Progenitor cell of endocrine pancreas (in vitro differentiated cells): ENCODE measurements at regions not wholly inside any gene's neighbourhood (a gene's known extent, or its start where the extent isn't known, plus 50 kb on each side); places are given as distances from the start of the nearest gene placed in this dataset.
"Not testable (repeated sequence)": the region's sequence is repeated elsewhere in the genome, so short reads cannot be mapped to it uniquely, and the experiment has no call there.

ENCODE experiments used
- DNase-seq: peaks from one replicate; pipeline ENCODE4 v3.0.0; 2021; ENCODE audit warnings: low spot score; ENCODE audit not compliant: unreplicated experiment
- H3K27ac Mint-ChIP-seq: 2 replicates; pipeline ENCODE4 v1.8.0; 2021; ENCODE audit warnings: mild to moderate bottlenecking, moderate library complexity, mixed read lengths
- H3K27me3 Mint-ChIP-seq: 2 replicates; pipeline ENCODE4 v1.8.0; 2021; ENCODE audit warnings: mixed read lengths
- H3K36me3 Mint-ChIP-seq: 2 replicates; pipeline ENCODE4 v1.8.0; 2022; ENCODE audit warnings: mixed read lengths; ENCODE audit not compliant: insufficient read depth
- H3K4me1 Mint-ChIP-seq: 2 replicates; pipeline ENCODE4 v1.8.0; 2021; ENCODE audit warnings: low read depth, mixed read lengths
- H3K4me3 Mint-ChIP-seq: 2 replicates; pipeline ENCODE4 v1.8.0; 2021; ENCODE audit warnings: low read depth, mild to moderate bottlenecking, moderate library complexity, mixed read lengths
- H3K9me3 Mint-ChIP-seq: 2 replicates; pipeline ENCODE4 v1.8.0; 2021; ENCODE audit warnings: low read depth, mixed read lengths
- TF ChIP-seq, protein P1 (sequence below): fragments of 200-600 bp; sonication (generic); IDR thresholded peaks from one replicate; pipeline ENCODE4 v1.5.0; 2021; ENCODE audit warnings: antibody characterized with exemption, mild to moderate bottlenecking; ENCODE audit not compliant: unreplicated experiment

DNA sequence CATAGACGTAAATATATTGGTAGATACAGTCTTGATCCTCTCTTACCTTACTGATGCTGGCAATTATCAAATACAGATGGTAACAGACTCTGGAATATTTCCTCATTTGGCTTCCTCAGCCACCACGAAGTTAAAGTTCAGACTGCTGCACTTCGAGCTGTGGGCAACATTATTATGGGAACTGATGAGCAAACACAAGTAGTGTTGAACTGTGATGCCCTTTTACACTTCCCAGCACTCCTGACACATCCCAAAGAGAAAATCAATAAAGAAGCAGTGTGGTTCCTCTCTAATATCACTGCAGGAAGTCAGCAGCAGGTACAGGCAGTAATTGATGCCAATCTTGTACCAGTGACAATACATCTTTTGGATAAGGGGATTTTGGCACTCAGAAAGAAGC, 162.7 kb upstream of the NT5E start:
- TF ChIP-seq, protein P1, sequence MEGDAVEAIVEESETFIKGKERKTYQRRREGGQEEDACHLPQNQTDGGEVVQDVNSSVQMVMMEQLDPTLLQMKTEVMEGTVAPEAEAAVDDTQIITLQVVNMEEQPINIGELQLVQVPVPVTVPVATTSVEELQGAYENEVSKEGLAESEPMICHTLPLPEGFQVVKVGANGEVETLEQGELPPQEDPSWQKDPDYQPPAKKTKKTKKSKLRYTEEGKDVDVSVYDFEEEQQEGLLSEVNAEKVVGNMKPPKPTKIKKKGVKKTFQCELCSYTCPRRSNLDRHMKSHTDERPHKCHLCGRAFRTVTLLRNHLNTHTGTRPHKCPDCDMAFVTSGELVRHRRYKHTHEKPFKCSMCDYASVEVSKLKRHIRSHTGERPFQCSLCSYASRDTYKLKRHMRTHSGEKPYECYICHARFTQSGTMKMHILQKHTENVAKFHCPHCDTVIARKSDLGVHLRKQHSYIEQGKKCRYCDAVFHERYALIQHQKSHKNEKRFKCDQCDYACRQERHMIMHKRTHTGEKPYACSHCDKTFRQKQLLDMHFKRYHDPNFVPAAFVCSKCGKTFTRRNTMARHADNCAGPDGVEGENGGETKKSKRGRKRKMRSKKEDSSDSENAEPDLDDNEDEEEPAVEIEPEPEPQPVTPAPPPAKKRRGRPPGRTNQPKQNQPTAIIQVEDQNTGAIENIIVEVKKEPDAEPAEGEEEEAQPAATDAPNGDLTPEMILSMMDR: no peak
- peaks cover 3% of the 10 kb centered on the region for H3K4me1 Mint-ChIP-seq
- no peaks in the 10 kb centered on the region for H3K36me3 Mint-ChIP-seq
- DNase-seq: no peak
- no peak overlapping the region for H3K27ac Mint-ChIP-seq
- H3K9me3 Mint-ChIP-seq: no peaks in the 10 kb centered on the region
- no peaks in the 10 kb centered on the region for H3K27me3 Mint-ChIP-seq
- H3K4me3 Mint-ChIP-seq: no peak overlapping the region

DNA sequence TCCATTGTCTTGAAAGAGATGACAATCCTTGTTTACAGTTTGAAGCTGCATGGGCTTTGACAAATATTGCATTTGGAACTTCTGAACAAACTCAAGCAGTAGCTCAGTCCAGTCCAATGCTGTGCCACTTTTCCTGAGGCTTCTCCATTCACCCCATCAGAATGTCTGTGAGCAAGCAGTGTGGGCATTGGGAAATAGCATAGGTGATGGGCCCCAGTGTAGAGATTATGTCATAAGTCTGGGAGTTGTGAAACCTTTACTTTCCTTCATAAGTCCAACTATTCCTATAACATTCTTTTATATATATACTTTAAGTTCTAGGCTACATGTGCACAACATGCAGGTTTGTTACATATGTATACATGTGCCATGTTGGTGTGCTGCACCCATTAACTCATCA, 163.4 kb upstream of the NT5E start:
- not testable (repeated sequence) for H3K27ac Mint-ChIP-seq, H3K36me3 Mint-ChIP-seq, H3K9me3 Mint-ChIP-seq, H3K4me1 Mint-ChIP-seq, H3K27me3 Mint-ChIP-seq, DNase-seq, H3K4me3 Mint-ChIP-seq

DNA sequence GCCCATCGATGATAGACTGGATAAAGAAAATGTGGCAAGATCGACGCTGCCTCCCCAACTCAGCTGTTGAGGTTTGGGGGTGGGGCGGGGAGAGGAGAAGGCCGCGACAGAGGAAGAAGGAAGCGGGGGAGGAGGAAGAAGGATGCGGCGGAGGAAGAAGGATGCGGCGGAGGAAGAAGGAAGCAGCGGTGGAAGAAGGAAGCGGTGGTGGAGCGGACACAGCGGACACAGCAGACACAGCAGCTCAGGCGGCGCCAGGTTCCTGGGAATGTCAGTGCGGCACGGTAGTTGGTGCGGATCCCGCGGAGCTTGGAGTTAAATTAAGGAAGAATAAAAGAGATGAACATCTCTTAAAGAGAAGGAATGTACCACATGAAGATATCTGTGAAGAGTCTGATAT, 163.9 kb upstream of the NT5E start:
- no peaks in the 10 kb centered on the region for H3K36me3 Mint-ChIP-seq
- TF ChIP-seq, protein P1: no peak

DNA sequence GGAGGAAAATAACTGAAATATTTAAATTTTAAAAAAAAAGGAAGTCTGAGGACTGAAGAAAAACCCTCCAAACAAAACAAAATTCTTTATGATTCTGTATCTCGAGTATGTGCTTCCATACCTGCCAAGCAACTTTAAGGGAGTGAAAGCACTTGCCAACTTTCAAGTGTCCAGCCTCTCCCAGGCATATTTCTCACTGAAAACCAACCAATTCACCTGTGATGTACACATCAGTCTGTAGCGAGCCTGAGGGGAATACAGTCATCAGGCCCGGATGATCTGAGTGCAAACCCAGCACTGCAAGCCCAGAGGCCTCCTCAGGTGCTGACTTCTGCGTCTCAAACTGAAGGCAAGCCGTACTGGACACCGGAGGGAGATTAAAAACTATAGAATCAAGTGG, 164.8 kb upstream of the NT5E start:
- Mint-ChIP-seq H3K4me1 (no peaks in the 10 kb centered on the region), H3K4me3 (no peak overlapping the region), H3K36me3 (no peaks in the 10 kb centered on the region), H3K9me3 (no peaks in the 10 kb centered on the region), H3K27me3 (no peaks in the 10 kb centered on the region), H3K27ac (no peak overlapping the region)
- DNase-seq: no peak
- TF ChIP-seq, protein P1: no peak

More for the DNA sequence above, 163.9 kb upstream of the NT5E start:
- H3K27ac Mint-ChIP-seq: no peak overlapping the region
- H3K4me3 Mint-ChIP-seq: no peak overlapping the region
- H3K27me3 Mint-ChIP-seq: no peaks in the 10 kb centered on the region
- no peaks in the 10 kb centered on the region for H3K4me1 Mint-ChIP-seq
- H3K9me3 Mint-ChIP-seq: no peaks in the 10 kb centered on the region
- no peak for DNase-seq

DNA sequence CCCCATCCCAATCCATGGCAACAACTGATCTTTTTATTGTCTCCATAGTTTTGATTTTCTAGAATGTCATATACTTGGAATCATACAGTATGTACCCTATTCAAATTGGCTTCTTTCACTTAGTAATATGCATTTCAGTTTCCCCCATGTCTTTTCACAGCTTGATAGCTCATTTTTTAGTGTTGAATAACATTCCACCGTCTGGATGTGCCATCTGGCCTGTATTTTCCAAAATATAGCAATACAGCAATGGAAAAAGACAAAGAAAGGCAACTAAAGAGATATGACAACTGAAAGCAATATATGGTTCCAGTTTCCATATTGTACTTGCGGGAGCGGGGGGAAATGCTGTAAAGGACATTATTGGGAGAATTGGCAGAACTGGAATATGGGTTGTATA, 166.4 kb upstream of the NT5E start:
- Mint-ChIP-seq H3K4me1 (no peaks in the 10 kb centered on the region), H3K36me3 (no peaks in the 10 kb centered on the region), H3K4me3 (no peak overlapping the region), H3K27ac (no peak overlapping the region), H3K27me3 (no peaks in the 10 kb centered on the region), H3K9me3 (no peaks in the 10 kb centered on the region)
- no peak for DNase-seq
- TF ChIP-seq, protein P1: no peak

DNA sequence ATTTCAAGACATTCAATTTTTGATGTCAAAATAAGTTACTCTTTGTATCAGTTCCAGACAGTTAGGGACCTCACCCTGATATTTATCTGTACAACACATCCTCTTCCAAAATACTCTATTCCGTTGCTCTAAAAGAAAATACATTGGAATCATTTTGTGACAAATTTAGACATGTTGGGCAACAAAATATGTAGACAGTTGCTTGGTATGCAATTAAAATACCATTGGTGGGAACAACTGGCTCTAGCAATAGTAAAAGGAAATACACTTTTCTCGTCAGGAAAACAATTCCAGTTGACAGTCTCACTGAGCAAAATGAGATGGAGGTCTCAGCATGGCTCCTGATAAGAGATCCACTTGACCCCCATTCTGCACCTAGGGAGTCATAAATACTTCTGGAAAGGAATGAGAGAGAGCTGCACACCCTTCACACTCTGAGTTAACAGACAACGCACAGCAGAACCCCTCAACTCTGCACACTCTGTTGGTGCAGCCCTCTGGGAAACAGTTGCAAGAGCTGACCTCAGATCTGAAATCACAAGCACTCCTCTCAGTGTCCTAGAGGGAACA, 171.3 kb upstream of the NT5E start:
- Mint-ChIP-seq H3K36me3 (no peaks in the 10 kb centered on the region), H3K4me3 (no peak overlapping the region), H3K27me3 (no peaks in the 10 kb centered on the region), H3K9me3 (peaks cover 7% of the 10 kb centered on the region), H3K27ac (no peak overlapping the region), H3K4me1 (no peaks in the 10 kb centered on the region)
- TF ChIP-seq, protein P1: no peak
- DNase-seq: no peak

DNA sequence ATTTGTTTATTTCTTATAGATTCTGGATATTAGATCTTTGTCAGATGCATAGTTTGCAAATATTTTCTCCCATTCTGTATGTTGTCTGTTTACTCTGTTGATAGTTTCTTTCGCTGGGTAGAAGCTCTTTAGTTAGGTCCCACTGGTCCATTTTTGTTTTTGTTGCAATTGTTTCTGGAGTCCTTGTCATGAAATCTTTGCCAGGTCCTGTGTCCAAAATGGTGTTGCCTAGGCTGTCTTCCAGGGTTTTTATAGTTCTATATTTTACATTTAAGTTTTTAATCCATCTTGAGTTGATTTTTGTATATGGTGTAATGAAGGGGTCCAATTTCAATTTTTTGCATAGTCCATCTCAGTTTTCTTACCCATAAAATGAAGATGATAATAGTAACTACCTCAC, 173.9 kb upstream of the NT5E start:
- not testable (repeated sequence) for DNase-seq, H3K4me3 Mint-ChIP-seq, H3K27ac Mint-ChIP-seq, H3K9me3 Mint-ChIP-seq, H3K4me1 Mint-ChIP-seq, H3K27me3 Mint-ChIP-seq, H3K36me3 Mint-ChIP-seq
